GM12874 (cell line): ENCODE measurements at regions not wholly inside any gene's neighbourhood (a gene's known extent, or its start where the extent isn't known, plus 50 kb on each side); places are given as distances from the start of the nearest gene placed in this dataset.

Source experiments
- CTCF ChIP-seq: IDR thresholded peaks from 2 replicates; pipeline ENCODE4 v1.5.1; 2011; ENCODE audit warnings: low read depth, mild to moderate bottlenecking, control low read depth, low read length, moderate library complexity; ENCODE audit not compliant: insufficient read depth

- no peak for TF ChIP-seq CTCF
Observed at GRCh38 chr19:27777242-27777641, 1435.7 kb downstream of the UQCRFS1 start.

GRCh38 chr19:27776524-27776923 is 1436.4 kb downstream of the UQCRFS1 start:
- no peak for TF ChIP-seq CTCF

- peak; percentile 44; the same call in 1 of the 2 replicates for TF ChIP-seq CTCF
Observed at GRCh38 chr19:27776020-27776419, 1436.9 kb downstream of the UQCRFS1 start.

GRCh38 chr19:27775395-27775794 is 1437.6 kb downstream of the UQCRFS1 start:
- TF ChIP-seq CTCF: peak; percentile 9; the same call in 1 of the 2 replicates

- peak; percentile 49; the same call in 1 of the 2 replicates for TF ChIP-seq CTCF
Observed at GRCh38 chr19:27774827-27775226, 1438.1 kb downstream of the UQCRFS1 start.

- peak; percentile 27; the same call in 1 of the 2 replicates for TF ChIP-seq CTCF
Observed at GRCh38 chr19:27774337-27774736, 1438.6 kb downstream of the UQCRFS1 start.

- no peak for TF ChIP-seq CTCF
Observed at GRCh38 chr19:27773318-27774094, 1439.4 kb downstream of the UQCRFS1 start.
